ENCODE measurements at regions not wholly inside any gene's neighbourhood (a gene's known extent, or its start where the extent isn't known, plus 50 kb on each side); places are given as distances from the start of the nearest gene placed in this dataset.
A peak's percentile ranks its signal among the peaks of the same experiment; 100 is the strongest.
"Not testable (repeated sequence)": the region's sequence is repeated elsewhere in the genome, so short reads cannot be mapped to it uniquely, and the experiment has no call there.

DNA sequence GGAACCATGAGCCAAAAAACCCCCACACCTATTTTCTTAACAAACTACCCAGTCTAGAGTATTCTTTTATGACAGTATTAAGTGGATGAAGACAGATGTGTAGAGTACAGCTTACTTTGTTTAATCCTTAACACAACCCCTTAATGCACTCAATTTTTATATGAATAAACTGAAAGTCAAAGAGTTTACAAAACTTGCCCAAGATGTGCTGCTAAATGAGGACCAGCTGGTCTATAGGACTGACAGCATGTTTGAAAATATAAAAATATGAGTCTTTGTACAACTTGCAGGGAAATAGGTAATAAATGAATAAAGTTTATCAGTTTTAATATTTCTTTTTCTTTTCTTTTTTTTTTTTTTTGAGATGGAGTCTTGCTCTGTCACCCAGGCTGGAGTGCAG, 102.3 kb downstream of the ZFY start:
- DNase-seq (ENCODE audit: low read depth, low spot score) = no peak
- Histone ChIP-seq H3K27me3 (ENCODE audit: control insufficient read depth, insufficient read depth, low read length) (no peaks in the 10 kb centered on the region), H3K4me3 (ENCODE audit: low read length) (no peak overlapping the region), H3K36me3 (ENCODE audit: control insufficient read depth, insufficient read depth, low read length) (no peaks in the 10 kb centered on the region), H3K9me3 (ENCODE audit: control insufficient read depth, insufficient read depth, low read length) (no peaks in the 10 kb centered on the region), H3K27ac (ENCODE audit: low read length) (no peak overlapping the region), H3K4me1 (ENCODE audit: control insufficient read depth, insufficient read depth, low read length) (no peaks in the 10 kb centered on the region)

DNA sequence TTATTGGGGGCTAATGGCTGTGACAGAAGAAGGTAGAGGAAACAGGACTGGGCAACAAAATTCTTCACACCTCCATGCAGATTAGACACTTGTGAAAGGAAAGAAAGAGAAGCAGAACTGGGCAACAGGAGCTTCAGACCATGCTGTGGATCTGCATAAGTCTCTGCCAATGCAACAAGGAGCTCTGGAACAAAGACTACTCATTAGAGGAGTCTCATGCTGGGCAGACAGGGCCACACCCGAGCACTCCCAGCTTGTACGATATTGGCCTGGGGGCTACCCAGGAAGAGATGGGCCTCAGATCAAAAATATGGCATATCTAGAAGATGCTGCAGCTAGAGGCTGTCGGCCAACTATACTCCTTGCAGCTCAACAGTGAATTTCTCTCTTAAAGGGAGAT, 105.2 kb downstream of the ZFY start:
- H3K27me3 ChIP-seq (ENCODE audit: control insufficient read depth, insufficient read depth, low read length) = no peaks in the 10 kb centered on the region
- no peaks in the 10 kb centered on the region for H3K36me3 ChIP-seq (ENCODE audit: control insufficient read depth, insufficient read depth, low read length)
- H3K4me1 ChIP-seq (ENCODE audit: control insufficient read depth, insufficient read depth, low read length) = no peaks in the 10 kb centered on the region
- H3K27ac ChIP-seq (ENCODE audit: low read length) = no peak overlapping the region
- DNase-seq (ENCODE audit: low read depth, low spot score) = no peak
- WGBS (ENCODE audit: insufficient coverage, insufficient read length) = no CpG with 5 or more reads among the region's 3 CpGs
- H3K4me3 ChIP-seq (ENCODE audit: low read length) = no peak overlapping the region
- no peaks in the 10 kb centered on the region for H3K9me3 ChIP-seq (ENCODE audit: control insufficient read depth, insufficient read depth, low read length)

DNA sequence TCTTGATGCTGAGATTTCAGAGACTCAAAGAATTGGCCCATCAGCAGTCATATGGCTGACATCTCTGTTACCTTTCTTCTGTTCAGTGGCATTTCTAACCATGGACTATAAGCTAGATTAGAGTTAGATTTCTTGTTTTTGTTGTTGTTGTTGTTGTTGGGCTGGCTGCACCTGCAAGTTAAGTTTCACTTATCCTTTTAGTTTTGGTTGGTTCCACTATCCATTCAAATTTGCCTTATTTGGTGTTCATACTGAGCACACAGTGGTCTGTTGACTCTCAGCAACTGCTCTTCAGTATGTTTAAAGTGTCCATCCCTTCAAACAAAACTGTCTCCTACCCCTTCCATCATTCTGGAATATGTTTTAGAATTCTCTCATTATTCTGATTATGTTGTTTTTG, 106.8 kb downstream of the ZFY start:
- no peak overlapping the region for H3K27ac ChIP-seq (ENCODE audit: low read length)
- no peaks in the 10 kb centered on the region for H3K4me1 ChIP-seq (ENCODE audit: control insufficient read depth, insufficient read depth, low read length)
- H3K36me3 ChIP-seq (ENCODE audit: control insufficient read depth, insufficient read depth, low read length) = no peaks in the 10 kb centered on the region
- no peaks in the 10 kb centered on the region for H3K9me3 ChIP-seq (ENCODE audit: control insufficient read depth, insufficient read depth, low read length)
- DNase-seq (ENCODE audit: low read depth, low spot score) = no peak
- H3K4me3 ChIP-seq (ENCODE audit: low read length) = no peak overlapping the region
- no peaks in the 10 kb centered on the region for H3K27me3 ChIP-seq (ENCODE audit: control insufficient read depth, insufficient read depth, low read length)

DNA sequence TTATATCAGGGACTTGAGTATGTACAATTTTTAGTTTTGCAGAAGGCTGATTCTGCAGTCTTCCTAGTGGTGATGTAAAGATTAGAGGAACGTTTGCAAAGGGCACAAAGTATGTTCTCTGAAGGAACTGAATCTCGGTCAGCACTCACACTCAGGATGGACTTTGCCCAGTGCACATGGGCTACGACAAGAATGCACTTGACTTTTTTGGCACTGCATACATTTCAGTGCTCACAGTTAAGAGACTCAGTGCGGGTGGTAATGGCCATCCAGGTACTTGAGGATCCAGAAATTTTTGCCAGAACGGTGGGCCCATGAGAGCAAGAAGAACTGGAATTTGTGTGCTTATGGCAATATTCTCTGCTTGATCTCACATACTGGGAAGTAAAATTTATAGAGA, 107.7 kb downstream of the ZFY start:
- no peaks in the 10 kb centered on the region for H3K36me3 ChIP-seq (ENCODE audit: control insufficient read depth, insufficient read depth, low read length)
- no peaks in the 10 kb centered on the region for H3K4me1 ChIP-seq (ENCODE audit: control insufficient read depth, insufficient read depth, low read length)
- no peak overlapping the region for H3K4me3 ChIP-seq (ENCODE audit: low read length)
- no peaks in the 10 kb centered on the region for H3K27me3 ChIP-seq (ENCODE audit: control insufficient read depth, insufficient read depth, low read length)
- no peak for DNase-seq (ENCODE audit: low read depth, low spot score)
- H3K9me3 ChIP-seq (ENCODE audit: control insufficient read depth, insufficient read depth, low read length) = no peaks in the 10 kb centered on the region
- H3K27ac ChIP-seq (ENCODE audit: low read length) = no peak overlapping the region
- no CpG with 5 or more reads among the region's 5 CpGs for WGBS (ENCODE audit: insufficient coverage, insufficient read length)

GRCh38 chrY:3045048-3045447, 109.9 kb downstream of the ZFY start:
- H3K36me3 ChIP-seq (ENCODE audit: control insufficient read depth, insufficient read depth, low read length) = no peaks in the 10 kb centered on the region
- H3K4me3 ChIP-seq (ENCODE audit: low read length) = no peak overlapping the region
- H3K9me3 ChIP-seq (ENCODE audit: control insufficient read depth, insufficient read depth, low read length) = no peaks in the 10 kb centered on the region
- no peak for DNase-seq (ENCODE audit: low read depth, low spot score)
- H3K27ac ChIP-seq (ENCODE audit: low read length) = no peak overlapping the region
- no CpG with 5 or more reads among the region's 2 CpGs for WGBS (ENCODE audit: insufficient coverage, insufficient read length)
- no peaks in the 10 kb centered on the region for H3K4me1 ChIP-seq (ENCODE audit: control insufficient read depth, insufficient read depth, low read length)
- no peaks in the 10 kb centered on the region for H3K27me3 ChIP-seq (ENCODE audit: control insufficient read depth, insufficient read depth, low read length)

DNA sequence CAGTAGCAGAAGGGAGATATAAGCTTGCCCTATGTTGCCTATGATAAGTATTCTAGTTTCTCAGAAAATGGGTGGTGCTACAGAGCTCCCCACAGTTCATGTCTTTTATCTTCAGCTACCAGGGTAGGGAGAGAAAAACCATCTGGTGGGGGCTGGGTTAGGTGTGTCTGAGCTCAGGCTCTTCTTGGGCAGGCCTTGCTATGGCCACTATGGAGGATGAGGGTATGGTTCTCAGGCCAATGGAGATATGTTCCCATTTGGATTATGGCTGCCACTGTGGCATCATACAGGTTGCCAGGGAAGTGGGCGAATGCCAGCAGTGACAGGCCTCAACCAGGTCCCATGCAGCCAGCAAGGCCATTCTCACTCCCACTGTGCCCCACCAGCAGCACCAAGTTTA, 120.3 kb downstream of the ZFY start:
- DNase-seq (ENCODE audit: low read depth, low spot score); H3K36me3 ChIP-seq (ENCODE audit: control insufficient read depth, insufficient read depth, low read length); H3K27me3 ChIP-seq (ENCODE audit: control insufficient read depth, insufficient read depth, low read length); H3K4me1 ChIP-seq (ENCODE audit: control insufficient read depth, insufficient read depth, low read length); H3K9me3 ChIP-seq (ENCODE audit: control insufficient read depth, insufficient read depth, low read length); H3K27ac ChIP-seq (ENCODE audit: low read length); H3K4me3 ChIP-seq (ENCODE audit: low read length): not testable (repeated sequence)
- no CpG with 5 or more reads among the region's 1 CpG for WGBS (ENCODE audit: insufficient coverage, insufficient read length)

- DNase-seq (ENCODE audit: low read depth, low spot score); H3K27me3 ChIP-seq (ENCODE audit: control insufficient read depth, insufficient read depth, low read length); H3K4me3 ChIP-seq (ENCODE audit: low read length); H3K9me3 ChIP-seq (ENCODE audit: control insufficient read depth, insufficient read depth, low read length); H3K36me3 ChIP-seq (ENCODE audit: control insufficient read depth, insufficient read depth, low read length); H3K27ac ChIP-seq (ENCODE audit: low read length); H3K4me1 ChIP-seq (ENCODE audit: control insufficient read depth, insufficient read depth, low read length): not testable (repeated sequence)
Observed at GRCh38 chrY:3058342-3058741, 123.2 kb downstream of the ZFY start.

GRCh38 chrY:3060671-3061070, 125.5 kb downstream of the ZFY start:
- no CpG with 5 or more reads among the region's 1 CpG for WGBS (ENCODE audit: insufficient coverage, insufficient read length)
- not testable (repeated sequence) for H3K4me1 ChIP-seq (ENCODE audit: control insufficient read depth, insufficient read depth, low read length); DNase-seq (ENCODE audit: low read depth, low spot score)

DNA sequence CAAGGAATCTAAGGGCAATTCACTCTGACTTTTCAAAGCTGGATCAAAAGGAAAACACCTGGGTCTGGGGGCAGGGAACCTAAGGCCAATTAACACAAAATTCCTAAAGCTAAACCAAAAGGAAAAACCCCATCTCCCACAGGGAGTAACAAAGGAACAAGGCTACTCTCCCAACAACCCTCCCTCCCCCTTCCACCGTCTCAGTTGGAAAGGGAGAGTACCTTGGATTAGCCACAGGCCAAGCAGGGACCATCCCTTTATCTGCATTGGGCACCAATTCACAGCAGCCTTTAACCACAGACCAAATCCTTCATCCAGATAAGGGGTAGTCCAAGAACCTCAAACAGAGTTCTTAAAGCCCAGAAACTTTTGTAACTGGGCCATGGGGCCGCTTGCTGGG, 153.0 kb downstream of the ZFY start:
- H3K9me3 ChIP-seq (ENCODE audit: control insufficient read depth, insufficient read depth, low read length); H3K27ac ChIP-seq (ENCODE audit: low read length); H3K36me3 ChIP-seq (ENCODE audit: control insufficient read depth, insufficient read depth, low read length); H3K4me1 ChIP-seq (ENCODE audit: control insufficient read depth, insufficient read depth, low read length); H3K4me3 ChIP-seq (ENCODE audit: low read length); H3K27me3 ChIP-seq (ENCODE audit: control insufficient read depth, insufficient read depth, low read length): not testable (repeated sequence)
- WGBS (ENCODE audit: insufficient coverage, insufficient read length) = no CpG with 5 or more reads among the region's 2 CpGs
- DNase-seq (ENCODE audit: low read depth, low spot score) = peak; percentile 7

More at GRCh38 chrY:3060671-3061070, 125.5 kb downstream of the ZFY start:
- H3K27me3 ChIP-seq (ENCODE audit: control insufficient read depth, insufficient read depth, low read length); H3K4me3 ChIP-seq (ENCODE audit: low read length); H3K27ac ChIP-seq (ENCODE audit: low read length); H3K9me3 ChIP-seq (ENCODE audit: control insufficient read depth, insufficient read depth, low read length); H3K36me3 ChIP-seq (ENCODE audit: control insufficient read depth, insufficient read depth, low read length): not testable (repeated sequence)

DNA sequence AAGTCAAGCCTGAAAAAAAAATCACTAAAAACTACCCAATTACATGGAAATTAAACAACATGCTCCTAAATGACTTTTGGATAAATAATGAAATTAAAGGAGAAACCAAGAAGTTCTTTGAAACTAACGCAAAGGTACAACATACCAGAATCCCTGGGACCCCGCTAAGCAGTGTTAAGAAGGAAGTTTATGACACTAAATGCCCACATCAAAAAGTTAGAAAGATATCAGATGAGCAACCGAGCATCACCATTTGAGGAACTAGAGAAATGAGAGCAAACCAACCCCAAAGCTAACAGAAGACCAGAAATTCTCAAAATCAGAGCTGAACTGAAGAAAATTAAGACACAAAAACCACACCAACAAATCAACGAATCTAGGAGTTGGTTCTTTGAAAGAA, 173.5 kb downstream of the ZFY start:
- not testable (repeated sequence) for H3K27ac ChIP-seq (ENCODE audit: low read length)

DNA sequence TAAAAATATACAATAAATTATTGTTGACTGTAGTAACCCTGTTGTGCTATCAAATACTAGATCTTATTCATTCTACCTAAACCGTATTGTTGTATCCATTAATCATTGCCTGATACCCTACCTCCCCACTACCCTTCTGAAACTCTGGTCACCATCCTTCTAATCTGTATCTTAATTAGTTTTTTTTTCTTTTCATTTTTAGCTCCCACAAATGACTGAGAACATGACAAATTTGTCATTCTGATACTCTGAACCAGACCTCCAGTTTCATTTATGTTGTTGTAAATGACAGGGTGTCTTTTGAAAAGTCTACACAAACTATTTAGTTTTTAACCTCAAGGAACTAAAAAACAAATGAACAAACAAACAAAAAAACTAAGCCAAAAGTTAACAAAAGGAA, 185.1 kb downstream of the ZFY start:
- H3K4me3 ChIP-seq (ENCODE audit: low read length) = not testable (repeated sequence)
- no CpG with 5 or more reads among the region's 1 CpG for WGBS (ENCODE audit: insufficient coverage, insufficient read length)

More for the DNA sequence above, 173.5 kb downstream of the ZFY start:
- DNase-seq (ENCODE audit: low read depth, low spot score); H3K4me3 ChIP-seq (ENCODE audit: low read length); H3K27me3 ChIP-seq (ENCODE audit: control insufficient read depth, insufficient read depth, low read length); H3K4me1 ChIP-seq (ENCODE audit: control insufficient read depth, insufficient read depth, low read length); H3K9me3 ChIP-seq (ENCODE audit: control insufficient read depth, insufficient read depth, low read length); H3K36me3 ChIP-seq (ENCODE audit: control insufficient read depth, insufficient read depth, low read length): not testable (repeated sequence)
- WGBS (ENCODE audit: insufficient coverage, insufficient read length) = no CpG with 5 or more reads among the region's 4 CpGs

DNA sequence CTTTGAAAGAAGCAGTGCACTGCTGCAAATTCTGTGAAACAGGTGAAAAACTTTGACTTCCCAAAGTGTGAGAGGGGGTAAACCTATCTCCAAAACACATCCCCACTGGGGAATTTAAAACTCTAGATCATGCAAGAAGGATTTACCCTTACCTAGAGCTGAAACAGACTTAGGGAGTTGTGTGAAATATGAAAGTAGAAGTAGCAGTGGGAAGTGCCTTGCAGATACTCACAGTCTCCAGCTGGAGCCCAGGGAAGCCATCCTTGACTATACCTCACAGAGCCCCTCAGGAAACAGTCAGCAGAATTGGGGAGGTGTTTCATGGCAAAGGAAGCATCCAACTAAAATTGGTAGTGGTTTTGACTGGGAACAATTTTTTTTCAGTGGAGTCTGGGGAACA, 185.5 kb downstream of the ZFY start:
- not testable (repeated sequence) for H3K4me1 ChIP-seq (ENCODE audit: control insufficient read depth, insufficient read depth, low read length); DNase-seq (ENCODE audit: low read depth, low spot score); H3K4me3 ChIP-seq (ENCODE audit: low read length); H3K27ac ChIP-seq (ENCODE audit: low read length); H3K36me3 ChIP-seq (ENCODE audit: control insufficient read depth, insufficient read depth, low read length); H3K9me3 ChIP-seq (ENCODE audit: control insufficient read depth, insufficient read depth, low read length); H3K27me3 ChIP-seq (ENCODE audit: control insufficient read depth, insufficient read depth, low read length)

More for the DNA sequence above, 185.1 kb downstream of the ZFY start:
- not testable (repeated sequence) for H3K27ac ChIP-seq (ENCODE audit: low read length); H3K27me3 ChIP-seq (ENCODE audit: control insufficient read depth, insufficient read depth, low read length); H3K36me3 ChIP-seq (ENCODE audit: control insufficient read depth, insufficient read depth, low read length); DNase-seq (ENCODE audit: low read depth, low spot score); H3K4me1 ChIP-seq (ENCODE audit: control insufficient read depth, insufficient read depth, low read length); H3K9me3 ChIP-seq (ENCODE audit: control insufficient read depth, insufficient read depth, low read length)

Measured in iPS DF 6.9 (cell line).